Adipocyte (in vitro differentiated cells): ENCODE measurements at regions not wholly inside any gene's neighbourhood (a gene's known extent, or its start where the extent isn't known, plus 50 kb on each side); places are given as distances from the start of the nearest gene placed in this dataset.

Experiments used
- DNase-seq: peaks from one replicate; pipeline ENCODE4 v3.0.0-alpha.2; 2015; ENCODE audit warnings: low read depth
- H3K27me3 ChIP-seq: replicated peaks from 2 replicates; pipeline ENCODE4 v1.7.0; 2013; ENCODE audit warnings: mild to moderate bottlenecking, low read length, moderate library complexity; ENCODE audit not compliant: control insufficient read depth, insufficient read depth
- H3K36me3 ChIP-seq: 2 replicates; pipeline ENCODE4 v1.7.0; 2013; ENCODE audit warnings: low read length, mild to moderate bottlenecking, moderate library complexity; ENCODE audit not compliant: control insufficient read depth, insufficient read depth, severe bottlenecking
- H3K4me1 ChIP-seq: 2 replicates; pipeline ENCODE4 v1.7.0; 2013; ENCODE audit warnings: mild to moderate bottlenecking, low read length, moderate library complexity; ENCODE audit not compliant: control insufficient read depth, insufficient read depth
- H3K4me3 ChIP-seq: 2 replicates; pipeline ENCODE4 v1.7.0; 2013; ENCODE audit warnings: mild to moderate bottlenecking, low read length, moderate library complexity
- H3K9ac ChIP-seq: 2 replicates; pipeline ENCODE4 v1.7.0; 2013; ENCODE audit warnings: mild to moderate bottlenecking, low read length, moderate library complexity
- H3K9me3 ChIP-seq: 2 replicates; pipeline ENCODE4 v1.7.0; 2013; ENCODE audit warnings: mild to moderate bottlenecking, low read length, moderate library complexity; ENCODE audit not compliant: control insufficient read depth

DNA sequence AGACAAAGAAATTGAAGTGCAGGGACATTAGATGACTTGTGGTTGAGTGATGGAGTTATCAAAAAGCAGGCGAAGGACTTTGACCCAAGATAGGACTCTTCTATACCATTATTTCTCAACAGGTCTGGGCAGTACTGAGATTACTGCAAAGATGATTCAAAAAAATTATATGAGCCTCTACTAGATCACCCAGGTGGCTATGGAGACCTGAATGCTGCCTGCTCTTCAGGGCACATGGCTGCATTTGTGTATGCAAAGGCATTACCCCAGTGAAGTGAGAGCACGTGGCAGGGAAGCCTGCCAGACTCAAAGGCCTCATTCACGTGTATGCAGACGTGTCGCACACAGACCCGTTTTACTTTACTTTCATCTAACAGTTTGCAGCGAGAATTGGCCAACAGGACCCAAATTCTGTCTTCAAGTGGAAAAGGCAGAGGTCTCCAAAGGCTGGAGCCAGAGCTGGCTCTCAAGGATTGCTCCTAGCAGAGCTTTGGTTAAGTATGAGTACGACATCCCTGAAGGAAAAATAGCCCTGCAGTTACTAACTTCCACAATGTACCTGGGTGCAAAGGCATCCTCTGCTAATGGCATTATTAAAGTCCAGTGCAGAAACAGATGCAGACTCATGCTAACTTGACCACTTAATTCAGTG lies 113.8 kb upstream of the ARMC2 start:
- Histone ChIP-seq H3K36me3 (no peaks in the 10 kb centered on the region), H3K9me3 (no peaks in the 10 kb centered on the region), H3K4me1 (peaks cover 42% of the 10 kb centered on the region), H3K4me3 (no peak overlapping the region), H3K27me3 (no peaks in the 10 kb centered on the region), H3K9ac (no peak overlapping the region)
- DNase-seq = no peak

DNA sequence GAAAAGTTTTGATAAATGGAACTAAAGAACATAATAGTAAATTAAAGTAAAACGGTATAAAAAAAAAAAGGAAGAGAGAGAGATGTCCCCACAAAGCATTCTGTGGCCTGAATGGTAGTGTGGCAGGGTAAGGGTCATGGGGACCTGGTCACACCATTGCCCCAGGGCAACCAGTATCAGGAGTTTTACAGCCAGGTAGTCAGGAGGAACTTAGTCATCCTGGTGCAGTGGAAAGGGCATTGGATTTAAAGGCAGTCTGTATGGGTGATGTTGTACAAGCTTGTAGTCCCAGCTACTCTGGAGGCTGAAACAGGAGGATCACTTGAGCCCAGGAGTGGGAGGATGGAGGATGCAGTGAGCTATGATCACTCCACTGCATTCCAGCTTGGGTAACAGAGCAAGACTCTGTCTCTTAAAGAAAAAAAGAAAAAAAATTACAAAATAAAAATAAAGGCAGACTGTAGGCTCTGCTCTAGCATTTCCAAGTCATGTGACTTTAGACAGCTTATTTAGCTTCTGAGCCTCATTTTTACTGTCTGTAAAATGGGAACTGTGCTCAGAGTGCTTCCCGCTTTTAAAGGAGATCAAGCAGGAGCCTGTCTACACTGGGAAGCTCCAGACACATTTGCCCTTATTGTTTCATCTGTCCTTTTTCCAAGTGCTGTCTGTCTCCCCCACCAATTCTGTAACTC lies 112.8 kb upstream of the ARMC2 start:
- H3K4me3 ChIP-seq = no peak overlapping the region
- H3K4me1 ChIP-seq = peaks cover 39% of the 10 kb centered on the region
- no peaks in the 10 kb centered on the region for H3K36me3 ChIP-seq
- no peaks in the 10 kb centered on the region for H3K9me3 ChIP-seq
- no peak for DNase-seq
- no peak overlapping the region for H3K9ac ChIP-seq
- no peaks in the 10 kb centered on the region for H3K27me3 ChIP-seq

DNA sequence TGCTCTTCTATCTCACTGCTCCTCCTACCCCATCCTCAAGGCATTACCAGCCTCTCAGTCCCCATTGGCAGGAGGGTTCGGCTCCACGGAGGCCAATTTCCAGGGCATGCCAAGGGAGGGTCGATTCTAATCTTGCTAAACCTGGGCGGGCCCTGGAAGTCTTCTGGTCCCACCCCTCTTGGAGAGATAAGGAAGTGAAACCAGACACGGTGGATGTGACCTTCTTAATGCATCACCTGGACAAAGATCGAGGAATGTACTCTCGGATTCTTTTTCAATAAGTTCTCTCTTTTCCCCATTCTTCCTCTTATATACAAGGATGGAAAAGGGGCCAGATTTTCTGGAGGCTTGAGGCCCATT lies 112.2 kb upstream of the ARMC2 start:
- no peak for DNase-seq
- no peaks in the 10 kb centered on the region for H3K27me3 ChIP-seq

DNA sequence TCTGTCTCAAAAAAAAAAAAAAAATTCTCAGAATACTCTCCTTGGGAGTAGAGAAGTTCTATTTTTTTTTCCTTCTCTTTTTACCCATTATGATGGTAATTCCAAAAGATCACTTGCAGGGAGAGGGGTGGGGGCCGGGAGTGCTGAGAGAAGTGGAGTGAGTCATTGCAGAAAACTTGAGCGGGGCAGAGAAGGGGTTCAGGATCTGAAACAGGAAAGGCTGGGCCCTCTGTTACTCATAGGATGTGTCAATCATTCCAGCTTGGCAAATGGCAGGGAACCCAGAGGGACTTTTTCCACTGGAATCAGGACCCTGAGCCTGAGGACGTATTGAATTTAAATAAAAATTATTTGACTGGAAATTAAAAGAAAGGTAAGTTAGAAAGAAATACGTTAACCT lies 111.4 kb upstream of the ARMC2 start:
- Histone ChIP-seq H3K36me3 (no peaks in the 10 kb centered on the region), H3K4me1 (peaks cover 30% of the 10 kb centered on the region), H3K9ac (no peak overlapping the region), H3K9me3 (no peaks in the 10 kb centered on the region), H3K4me3 (no peak overlapping the region), H3K27me3 (no peaks in the 10 kb centered on the region)
- peak; percentile 93 for DNase-seq

More for the DNA sequence above, 112.2 kb upstream of the ARMC2 start:
- Histone ChIP-seq H3K4me1 (peaks cover 33% of the 10 kb centered on the region), H3K9me3 (no peaks in the 10 kb centered on the region), H3K4me3 (no peak overlapping the region), H3K36me3 (no peaks in the 10 kb centered on the region), H3K9ac (no peak overlapping the region)

DNA sequence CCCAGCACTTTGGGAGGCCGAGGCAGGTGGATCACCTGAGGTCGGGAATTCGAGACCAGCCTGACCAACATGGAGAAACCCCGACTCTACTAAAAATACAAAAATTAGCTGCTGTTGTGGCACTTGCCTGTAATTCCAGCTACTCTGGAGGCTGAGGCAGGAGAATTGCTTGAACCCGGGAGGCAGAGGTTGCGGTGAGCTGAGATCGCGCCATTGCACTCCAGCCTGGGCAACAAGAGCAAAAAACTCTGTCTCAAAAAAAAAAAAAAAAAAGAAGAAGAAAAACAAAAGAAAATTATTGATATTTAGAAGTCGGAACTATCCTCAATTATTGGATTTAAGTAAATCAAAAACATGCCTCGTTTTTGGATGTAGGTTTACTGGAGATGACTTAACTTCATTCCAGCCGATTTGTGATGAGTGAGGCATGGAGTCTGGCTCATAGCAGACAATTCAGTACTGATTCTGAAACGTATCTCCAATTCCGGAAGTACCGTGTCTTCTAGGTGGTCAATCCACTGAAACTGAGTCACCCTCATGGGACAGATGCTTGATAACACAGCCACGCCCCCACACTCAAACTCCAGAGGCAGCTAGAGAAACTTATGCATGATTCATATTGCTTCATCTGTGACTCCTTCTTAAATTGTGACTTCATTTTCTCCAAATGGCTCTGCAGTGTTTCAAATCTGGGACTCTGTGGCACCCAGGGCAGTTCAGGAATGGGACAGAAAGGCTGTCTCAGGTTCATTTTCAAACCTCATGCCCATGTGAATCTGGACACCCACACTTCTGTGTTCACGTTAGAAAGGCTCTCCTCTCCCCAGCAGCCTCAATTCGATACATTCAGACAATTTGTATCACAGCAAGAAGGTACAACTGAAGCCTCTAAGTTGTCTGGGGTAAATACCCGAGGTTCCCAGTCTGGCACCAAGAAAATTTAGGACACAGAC lies 110.4 kb upstream of the ARMC2 start:
- Histone ChIP-seq H3K9me3 (no peaks in the 10 kb centered on the region), H3K27me3 (no peaks in the 10 kb centered on the region), H3K4me3 (peak overlapping the region; percentile 75), H3K4me1 (peaks cover 30% of the 10 kb centered on the region), H3K9ac (peak overlapping the region; percentile 76), H3K36me3 (no peaks in the 10 kb centered on the region)
- DNase-seq = peak; percentile 97

DNA sequence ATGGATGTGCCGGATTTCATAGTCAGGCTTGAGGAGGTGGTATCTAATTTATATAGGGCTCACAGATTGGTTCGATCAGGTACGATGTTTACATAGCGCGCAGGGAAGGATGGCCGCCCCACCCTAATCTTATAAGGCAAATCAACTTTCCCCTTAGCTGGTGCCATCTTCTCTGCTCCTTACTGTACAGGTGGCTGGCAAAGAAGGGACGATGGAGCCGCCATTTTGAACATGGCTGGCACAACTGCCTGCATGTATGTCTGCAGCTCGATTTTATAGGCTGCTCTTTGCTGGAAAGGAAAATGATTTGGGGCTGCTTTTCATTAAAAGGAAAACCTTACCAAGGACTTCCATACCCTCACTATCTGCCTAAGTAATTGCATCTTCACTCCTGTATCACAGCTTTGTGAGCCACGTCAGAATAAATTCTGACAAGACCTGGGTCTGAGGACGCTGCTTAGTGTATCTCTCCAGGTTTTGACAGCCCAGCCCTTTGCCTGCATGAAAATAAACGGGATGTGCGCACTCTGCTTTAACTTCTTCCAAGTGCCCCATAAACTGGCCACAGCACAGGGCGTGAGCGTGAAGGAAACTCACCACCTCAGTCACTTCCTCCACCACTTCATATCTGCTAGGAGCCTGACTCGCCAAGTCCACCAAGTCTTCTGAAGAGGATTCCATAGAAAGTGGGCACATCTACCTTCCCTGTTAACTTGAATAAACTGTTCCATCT lies 109.4 kb upstream of the ARMC2 start:
- no peaks in the 10 kb centered on the region for H3K9me3 ChIP-seq
- H3K36me3 ChIP-seq = no peaks in the 10 kb centered on the region
- peak overlapping the region; percentile 76 for H3K9ac ChIP-seq
- H3K4me3 ChIP-seq = peak overlapping the region; percentile 75
- H3K27me3 ChIP-seq = no peaks in the 10 kb centered on the region
- DNase-seq = no peak
- H3K4me1 ChIP-seq = peaks cover 30% of the 10 kb centered on the region

DNA sequence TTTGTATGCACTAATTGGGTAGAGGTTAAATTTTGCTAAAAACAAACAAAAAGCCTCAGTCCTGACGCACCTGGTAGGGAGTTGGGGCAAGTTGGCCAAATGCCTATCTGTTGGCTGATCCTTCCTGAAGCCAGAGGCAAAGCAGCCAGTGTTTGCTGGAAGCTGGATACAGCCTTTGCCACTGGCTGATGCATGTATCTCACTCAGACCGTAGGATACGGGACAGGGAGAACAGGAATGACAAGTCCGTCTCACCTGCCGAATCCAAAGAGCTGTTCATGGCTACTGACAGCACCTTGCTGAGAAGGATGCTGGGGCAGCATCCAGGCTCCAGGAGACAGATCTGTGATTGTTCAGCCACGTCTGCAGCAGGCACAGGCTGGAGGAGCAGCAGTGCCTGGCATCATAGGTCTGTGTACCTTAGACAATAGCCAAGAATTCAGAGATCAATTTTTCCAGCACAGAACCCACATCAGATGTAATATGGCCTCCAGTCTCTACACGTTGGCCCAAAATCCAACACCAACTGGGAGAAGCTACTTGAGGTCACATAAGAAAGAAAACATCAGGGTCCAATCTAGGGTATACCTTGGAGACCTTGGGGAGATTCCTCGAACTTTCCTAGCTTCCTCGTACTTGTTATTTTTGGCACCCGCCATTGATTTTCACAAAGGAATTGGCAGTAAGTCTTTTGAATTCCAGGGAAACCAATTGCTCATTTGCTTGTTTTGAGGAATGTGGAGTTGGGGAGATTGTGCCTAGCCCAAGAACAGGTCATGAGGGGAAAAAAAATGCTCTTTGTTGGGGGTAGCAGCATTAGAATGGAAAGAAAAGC lies 108.5 kb upstream of the ARMC2 start:
- no peak for DNase-seq
- Histone ChIP-seq H3K9me3 (no peaks in the 10 kb centered on the region), H3K4me3 (no peak overlapping the region), H3K27me3 (no peaks in the 10 kb centered on the region), H3K4me1 (peaks cover 30% of the 10 kb centered on the region), H3K36me3 (no peaks in the 10 kb centered on the region), H3K9ac (no peak overlapping the region)

DNA sequence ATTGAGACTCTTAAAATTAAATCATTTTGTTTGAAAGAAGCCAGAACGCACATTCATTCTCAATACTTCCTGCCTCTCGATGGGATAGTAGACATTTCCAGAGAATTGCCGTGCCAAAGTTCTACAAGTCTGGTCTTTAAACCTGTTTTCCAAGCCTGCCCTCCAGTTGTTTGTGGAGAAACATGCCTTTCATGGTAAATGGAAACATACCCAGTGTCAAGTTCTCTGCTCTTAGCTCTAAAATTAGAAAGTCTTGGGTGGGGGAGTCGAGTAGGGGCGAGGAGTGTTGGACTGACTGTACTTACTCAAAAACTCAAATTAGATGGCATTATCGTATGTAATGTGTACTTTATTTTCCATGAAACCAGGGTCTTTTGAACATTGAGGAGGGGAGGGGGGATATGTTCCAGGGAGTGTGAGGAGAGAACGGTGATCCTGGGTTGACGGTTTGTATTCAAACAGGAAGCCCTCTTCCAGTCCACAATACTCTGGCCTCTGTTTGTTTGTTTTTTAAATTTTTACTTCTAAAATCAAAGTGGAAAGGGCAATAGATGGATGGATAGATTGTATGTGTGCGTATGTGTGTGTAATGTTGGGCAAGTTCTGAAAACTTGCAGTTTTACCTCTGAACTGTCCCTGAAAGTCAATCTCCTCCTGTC lies 106.8 kb upstream of the ARMC2 start:
- Histone ChIP-seq H3K9me3 (no peaks in the 10 kb centered on the region), H3K9ac (no peak overlapping the region), H3K4me3 (no peak overlapping the region), H3K36me3 (no peaks in the 10 kb centered on the region), H3K27me3 (no peaks in the 10 kb centered on the region), H3K4me1 (peaks cover 22% of the 10 kb centered on the region)
- DNase-seq = no peak

DNA sequence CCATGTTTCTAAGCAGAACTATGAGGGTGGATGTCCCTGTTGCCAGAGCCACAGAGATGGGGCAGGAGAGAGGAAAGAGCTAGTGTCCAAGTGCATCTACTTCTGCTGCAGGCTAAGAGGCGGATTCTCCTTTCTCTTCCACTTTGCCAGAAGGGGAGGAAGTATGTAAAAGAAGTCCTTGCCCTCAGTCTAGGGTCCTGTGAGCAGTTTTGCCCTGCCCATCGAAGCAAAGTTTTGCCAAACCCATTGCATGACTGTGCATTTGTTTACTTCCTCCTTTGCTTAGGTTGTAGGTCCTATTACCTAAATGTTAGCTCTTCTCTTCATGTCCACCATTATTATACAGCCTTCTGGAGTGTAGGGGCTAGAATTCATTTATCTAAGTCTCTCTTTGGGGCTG lies 106.2 kb upstream of the ARMC2 start:
- H3K36me3 ChIP-seq = no peaks in the 10 kb centered on the region
- no peaks in the 10 kb centered on the region for H3K9me3 ChIP-seq
- no peak overlapping the region for H3K4me3 ChIP-seq
- H3K9ac ChIP-seq = no peak overlapping the region
- H3K27me3 ChIP-seq = no peaks in the 10 kb centered on the region
- DNase-seq = no peak
- H3K4me1 ChIP-seq = peaks cover 18% of the 10 kb centered on the region
